Panc1 (cell line): ENCODE measurements at regions not wholly inside any gene's neighbourhood (a gene's known extent, or its start where the extent isn't known, plus 50 kb on each side); places are given as distances from the start of the nearest gene placed in this dataset.

Source experiments
- ATAC-seq: fragments of 200-7000 bp; cut with Tn5 transposase; 2 replicates; pipeline ENCODE4 v1.9.1; 2020; ENCODE audit warnings: mild to moderate bottlenecking, moderate library complexity
- BruUV-seq: library from RNA; stranded (reverse); fragments of 400-500 nt; replicated peaks from 2 replicates; lab custom pipeline; 2021; lab: Mats Ljungman, UMichigan
- CTCF ChIA-PET: fragments of 300-600 bp; sonication (Branson Sonifier 250); formaldehyde crosslinking; loops from one replicate; lab custom pipeline; 2022; ENCODE audit warnings: antibody characterized with exemption; lab: Charles Lee
- POLR2A ChIA-PET: fragments of 300-600 bp; sonication (Branson Sonifier 250); formaldehyde crosslinking; loops from one replicate; lab custom pipeline; 2022; ENCODE audit warnings: antibody characterized with exemption; lab: Charles Lee
- DNase-seq: peaks from one replicate; pipeline ENCODE4 v3.0.0-alpha.2; 2010; ENCODE audit warnings: low read depth, low spot score
- H3K27ac ChIP-seq: 2 replicates; pipeline ENCODE4 v1.5.1; 2011; ENCODE audit warnings: mild to moderate bottlenecking, low read length, inconsistent platforms
- H3K27me3 ChIP-seq: fragments of 200-500 bp; sonication (Bioruptor generic); 2 replicates; pipeline ENCODE4 v1.6.0; 2014; ENCODE audit warnings: low read length, inconsistent platforms; ENCODE audit not compliant: control insufficient read depth, insufficient read depth
- H3K36me3 ChIP-seq: fragments of 200-500 bp; sonication (Bioruptor generic); 2 replicates; pipeline ENCODE4 v1.5.1; 2014; ENCODE audit warnings: inconsistent platforms, mild to moderate bottlenecking, low read length, moderate library complexity; ENCODE audit not compliant: control insufficient read depth, insufficient read depth
- H3K4me1 ChIP-seq: 2 replicates; pipeline ENCODE4 v1.5.1; 2011; ENCODE audit warnings: inconsistent platforms, mild to moderate bottlenecking, low read length, moderate library complexity; ENCODE audit not compliant: control insufficient read depth, insufficient read depth
- H3K4me3 ChIP-seq, 2 experiments: 2 replicates each; pipeline ENCODE4 v1.5.1; 2011 to 2012; ENCODE audit warnings: low read depth in 2 of 2, low read length in 2 of 2, mild to moderate bottlenecking in 2 of 2, inconsistent platforms in 1 of 2, moderate library complexity in 1 of 2
- H3K9me3 ChIP-seq: fragments of 200-500 bp; sonication (Bioruptor generic); 2 replicates; pipeline ENCODE4 v1.5.1; 2014; ENCODE audit warnings: low read depth, mild to moderate bottlenecking, inconsistent platforms, low read length, moderate library complexity; ENCODE audit not compliant: control insufficient read depth, insufficient read depth
- CTCF ChIP-seq: fragments of 450-650 bp; IDR thresholded peaks from 2 replicates; pipeline ENCODE4 v1.5.1; 2017; ENCODE audit warnings: mild to moderate bottlenecking
- POLR2AphosphoS5 ChIP-seq: IDR thresholded peaks from 2 replicates; pipeline ENCODE4 v1.6.1; 2012; ENCODE audit warnings: mild to moderate bottlenecking, low read depth, low read length, moderate library complexity
- REST ChIP-seq, 2 experiments: IDR thresholded peaks; 2 replicates each; pipeline ENCODE4 v1.6.1; 2011 to 2012; ENCODE audit warnings: low read depth in 2 of 2, control low read depth in 1 of 2, low read length in 1 of 2, mild to moderate bottlenecking in 1 of 2, moderate library complexity in 1 of 2; ENCODE audit not compliant: insufficient read depth in 1 of 2
- SIN3A ChIP-seq: IDR thresholded peaks from 2 replicates; pipeline ENCODE4 v1.6.1; 2012; ENCODE audit warnings: low read depth, mild to moderate bottlenecking, low read length, moderate library complexity, borderline replicate concordance; ENCODE audit not compliant: insufficient read depth
- TCF7L2 ChIP-seq: IDR thresholded peaks from 2 replicates; pipeline ENCODE4 v1.6.1; 2011; ENCODE audit warnings: mild to moderate bottlenecking, low read depth, low read length, inconsistent platforms
- in situ Hi-C: cut with HindIII; loops from 2 replicates; pipeline ENCODE4 v1.10.0; 2016; ENCODE audit warnings: low sequenced_read_pairs, low pct_unique_long_range_greater_than_20kb
- intact Hi-C: fragments of 100-400 bp; cut with micrococcal nuclease; formaldehyde crosslinking; loops from one replicate; pipeline ENCODE4 v1.10.0; 2022; ENCODE audit not compliant: unreplicated experiment

GRCh38 chr6:168728056-168728455 is 287.1 kb downstream of the SMOC2 start:
- no peak for TF ChIP-seq REST (IDR thresholded peaks at IDR 0.05; ENCODE audit: insufficient read depth in 1 of 2, low read depth in 2 of 2, low read length in 1 of 2)
- TF ChIP-seq CTCF: no peak
- no peak for TF ChIP-seq TCF7L2
- no peak for TF ChIP-seq POLR2AphosphoS5
- TF ChIP-seq SIN3A: no peak
- Histone ChIP-seq H3K9me3 (no peaks in the 10 kb centered on the region), H3K27me3 (peaks cover 2% of the 10 kb centered on the region; the same call in 1 of the 2 replicates), H3K4me1 (no peaks in the 10 kb centered on the region), H3K4me3 (no peak overlapping the region), H3K36me3 (no peaks in the 10 kb centered on the region), H3K27ac (no peak overlapping the region)
- intact Hi-C loops: no loop called here
- POLR2A ChIA-PET: interaction anchor here (0.6 kb wide), 1 partner anchor 341 kb away, joined by 3 read pairs; no protein-coding TSS in a partner anchor
- CTCF ChIA-PET: no interaction called here
- in situ Hi-C loops: no loop called here
- no TSS peak for BruUV-seq
- no peak for DNase-seq
- no peak for ATAC-seq

- H3K4me1 ChIP-seq: no peaks in the 10 kb centered on the region
- no TSS peak for BruUV-seq
- H3K36me3 ChIP-seq: no peaks in the 10 kb centered on the region
- ATAC-seq (no peak), DNase-seq (no peak)
- no peak overlapping the region for H3K27ac ChIP-seq
- no peaks in the 10 kb centered on the region for H3K9me3 ChIP-seq
- no peak for TF ChIP-seq POLR2AphosphoS5
- no peak overlapping the region for H3K4me3 ChIP-seq
- ChIA-PET POLR2A (no interaction called here), CTCF (no interaction called here)
- intact Hi-C loops (no loop called here), in situ Hi-C loops (no loop called here)
- H3K27me3 ChIP-seq: peaks cover 6% of the 10 kb centered on the region
These were observed 285.4 kb downstream of the SMOC2 start for GRCh38 chr6:168726312-168726856.

GRCh38 chr6:168725802-168726201 is 284.8 kb downstream of the SMOC2 start:
- no peaks in the 10 kb centered on the region for H3K4me1 ChIP-seq
- TF ChIP-seq REST (IDR thresholded peaks at IDR 0.05; ENCODE audit: insufficient read depth in 1 of 2, low read depth in 2 of 2, low read length in 1 of 2): no peak
- no peak for TF ChIP-seq SIN3A
- no peak for TF ChIP-seq CTCF
- TF ChIP-seq TCF7L2: no peak
- no peak for TF ChIP-seq POLR2AphosphoS5
- DNase-seq: no peak
- H3K9me3 ChIP-seq: no peaks in the 10 kb centered on the region
- no peak for ATAC-seq
- no peaks in the 10 kb centered on the region for H3K36me3 ChIP-seq
- POLR2A ChIA-PET: no interaction called here
- in situ Hi-C loops (no loop called here), intact Hi-C loops (no loop called here)
- H3K27ac ChIP-seq: no peak overlapping the region
- CTCF ChIA-PET: no interaction called here
- no TSS peak for BruUV-seq
- peaks cover 6% of the 10 kb centered on the region for H3K27me3 ChIP-seq
- H3K4me3 ChIP-seq: no peak overlapping the region
